GM18511 (cell line): ENCODE measurements at regions not wholly inside any gene's neighbourhood (a gene's known extent, or its start where the extent isn't known, plus 50 kb on each side); places are given as distances from the start of the nearest gene placed in this dataset.

Source experiments
- ATAC-seq: cut with Tn5 transposase; IDR thresholded peaks from one replicate; pipeline ENCODE4 v1.9.1; 2021; ENCODE audit warnings: mild to moderate bottlenecking, moderate library complexity; ENCODE audit not compliant: unreplicated experiment

- no peak for ATAC-seq
Observed at GRCh38 chr12:93128332-93128707, 199.2 kb upstream of the EEA1 start.

GRCh38 chr12:93130366-93131054 lies 201.4 kb upstream of the EEA1 start:
- no peak for ATAC-seq

GRCh38 chr12:93133361-93133760 lies 204.3 kb upstream of the EEA1 start:
- no peak for ATAC-seq

- ATAC-seq = no peak
Observed at GRCh38 chr12:93134175-93134890, 205.2 kb upstream of the EEA1 start.

- no peak for ATAC-seq
Observed at GRCh38 chr12:93134893-93135285, 205.8 kb upstream of the EEA1 start.

- no peak for ATAC-seq
Observed at GRCh38 chr12:93135286-93136239, 206.5 kb upstream of the EEA1 start.

GRCh38 chr12:93136253-93137055 lies 207.4 kb upstream of the EEA1 start:
- ATAC-seq = no peak

GRCh38 chr12:93137656-93138612 lies 208.8 kb upstream of the EEA1 start:
- ATAC-seq = peak; percentile 62

GRCh38 chr12:93139028-93139665 lies 210.1 kb upstream of the EEA1 start:
- ATAC-seq = peak; percentile 73

- ATAC-seq = no peak
Observed at GRCh38 chr12:93140325-93140724, 211.2 kb upstream of the EEA1 start.

GRCh38 chr12:93140801-93141200 lies 211.7 kb upstream of the EEA1 start:
- ATAC-seq = no peak

GRCh38 chr12:93142881-93143280 lies 213.8 kb upstream of the EEA1 start:
- no peak for ATAC-seq

GRCh38 chr12:93144109-93144508 lies 215.0 kb upstream of the EEA1 start:
- no peak for ATAC-seq

GRCh38 chr12:93145086-93145485 lies 216.0 kb upstream of the EEA1 start:
- no peak for ATAC-seq

- ATAC-seq = no peak
Observed at GRCh38 chr12:93146263-93146939, 217.3 kb upstream of the EEA1 start.

- ATAC-seq = no peak
Observed at GRCh38 chr12:93146970-93147369, 217.9 kb upstream of the EEA1 start.

GRCh38 chr12:93148412-93148811 lies 219.3 kb upstream of the EEA1 start:
- no peak for ATAC-seq

- ATAC-seq = no peak
Observed at GRCh38 chr12:93149229-93149628, 220.1 kb upstream of the EEA1 start.
